Upper lobe of left lung (tissue), 4 donors: ENCODE measurements at regions not wholly inside any gene's neighbourhood (a gene's known extent, or its start where the extent isn't known, plus 50 kb on each side); places are given as distances from the start of the nearest gene placed in this dataset.

Experiments
- CTCF ChIP-seq, 6 experiments: fragments of 450-650 bp in 4 of 6; fragments of 200-600 bp in 2 of 6; sonication (generic) in 2 of 6; IDR thresholded peaks; one replicate each; pipeline ENCODE4 v1.5.1; 2016 to 2019; ENCODE audit warnings: antibody characterized with exemption in 6 of 6
- EP300 ChIP-seq, 4 donors: sonication (generic); formaldehyde crosslinking; IDR thresholded peaks; one replicate each; pipeline ENCODE4 v1.5.1; 2017; ENCODE audit warnings: antibody characterized with exemption in 4 of 4, control low read depth in 2 of 4
- POLR2A ChIP-seq, 4 donors: fragments of 450-650 bp; IDR thresholded peaks; one replicate each; pipeline ENCODE4 v1.5.1; 2016 to 2017; ENCODE audit warnings: antibody characterized with exemption in 4 of 4, mild to moderate bottlenecking in 2 of 4
- POLR2AphosphoS5 ChIP-seq, 2 donors: sonication (generic); formaldehyde crosslinking; IDR thresholded peaks; one replicate each; pipeline ENCODE4 v1.5.1; 2017; ENCODE audit warnings: antibody characterized with exemption in 2 of 2

GRCh38 chrX:134184936-134185335, 52.0 kb upstream of the CCDC160 start:
- no peak for TF ChIP-seq CTCF (IDR thresholded peaks at IDR 0.05)
- no peak for TF ChIP-seq POLR2A (IDR thresholded peaks at IDR 0.05)
- no peak for TF ChIP-seq EP300 (IDR thresholded peaks at IDR 0.05)
- no peak for TF ChIP-seq POLR2AphosphoS5 (IDR thresholded peaks at IDR 0.05)
